ENCODE measurements at regions not wholly inside any gene's neighbourhood (a gene's known extent, or its start where the extent isn't known, plus 50 kb on each side); places are given as distances from the start of the nearest gene placed in this dataset.

DNA sequence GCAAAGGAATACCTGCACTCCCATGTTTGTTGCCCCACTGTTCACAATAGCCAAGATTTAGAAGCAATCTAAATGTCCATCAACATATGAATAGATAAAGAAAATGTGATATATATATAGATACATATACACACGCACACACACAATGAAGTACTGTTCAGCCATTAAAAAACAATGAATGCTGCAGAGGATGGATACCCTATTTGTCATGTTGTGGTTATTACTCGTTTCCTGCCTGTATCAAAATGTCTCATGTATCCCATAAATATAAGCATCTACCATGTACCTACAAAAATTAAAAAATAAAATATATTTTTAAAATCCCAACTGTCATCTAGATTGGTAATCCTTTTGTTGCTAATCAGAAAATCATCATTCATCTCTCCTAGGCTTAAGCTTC, 634.8 kb upstream of the ADGRL2 start:
- no peak for TF ChIP-seq EZH2 (IDR thresholded peaks at IDR 0.05; ENCODE audit: insufficient read depth, poor library complexity, severe bottlenecking)
- TF ChIP-seq EZH2phosphoT487 (IDR thresholded peaks at IDR 0.05; ENCODE audit: insufficient read depth, low read depth) = no peak

All from GM23248 (cell line).